ENCODE measurements at regions not wholly inside any gene's neighbourhood (a gene's known extent, or its start where the extent isn't known, plus 50 kb on each side); places are given as distances from the start of the nearest gene placed in this dataset.
A peak's percentile ranks its signal among the peaks of the same experiment; 100 is the strongest.

- Histone ChIP-seq H3K4me3 (no peak overlapping the region), H3K9me3 (no peaks in the 10 kb centered on the region), H3K27ac (peak overlapping the region; percentile 77), H3K4me1 (peaks cover 63% of the 10 kb centered on the region), H3K9ac (0 out of 2 replicates have a peak overlapping the region, but pooled peaks have one; percentile 56), H4K20me1 (no peaks in the 10 kb centered on the region), H3K27me3 (no peaks in the 10 kb centered on the region), H3K36me3 (no peaks in the 10 kb centered on the region), H3K4me2 (peak overlapping the region; percentile 79)
- TF ChIP-seq Cebpa-rat (IDR thresholded peaks at IDR 0.05): no peak
Observed at GRCh38 chr2:129907256-129907998, 72.0 kb upstream of the RAB6C start.

GRCh38 chr2:129908721-129909373, 70.6 kb upstream of the RAB6C start:
- no peaks in the 10 kb centered on the region for H3K36me3 ChIP-seq
- no peak for TF ChIP-seq Cebpa-rat (IDR thresholded peaks at IDR 0.05)
- no peaks in the 10 kb centered on the region for H3K9me3 ChIP-seq
- no peak overlapping the region for H3K4me2 ChIP-seq
- H3K4me1 ChIP-seq: peaks cover 49% of the 10 kb centered on the region
- no peak overlapping the region for H3K4me3 ChIP-seq
- peak overlapping the region; percentile 26; the same call in 1 of the 2 replicates for H3K27ac ChIP-seq
- no peak overlapping the region for H3K9ac ChIP-seq
- H4K20me1 ChIP-seq: no peaks in the 10 kb centered on the region
- H3K27me3 ChIP-seq: no peaks in the 10 kb centered on the region

GRCh38 chr2:129909651-129910418, 69.6 kb upstream of the RAB6C start:
- Histone ChIP-seq H3K36me3 (no peaks in the 10 kb centered on the region), H3K9me3 (no peaks in the 10 kb centered on the region), H3K9ac (no peak overlapping the region), H3K27ac (peak overlapping the region; percentile 11; the same call in 1 of the 2 replicates), H3K4me1 (peaks cover 39% of the 10 kb centered on the region), H3K4me3 (no peak overlapping the region), H4K20me1 (no peaks in the 10 kb centered on the region), H3K27me3 (no peaks in the 10 kb centered on the region), H3K4me2 (no peak overlapping the region)
- no peak for TF ChIP-seq Cebpa-rat (IDR thresholded peaks at IDR 0.05)

GRCh38 chr2:129910446-129911362, 68.8 kb upstream of the RAB6C start:
- H3K36me3 ChIP-seq: no peaks in the 10 kb centered on the region
- no peaks in the 10 kb centered on the region for H3K27me3 ChIP-seq
- no peaks in the 10 kb centered on the region for H3K9me3 ChIP-seq
- H3K4me2 ChIP-seq: no peak overlapping the region
- H3K9ac ChIP-seq: no peak overlapping the region
- no peaks in the 10 kb centered on the region for H4K20me1 ChIP-seq
- TF ChIP-seq Cebpa-rat (IDR thresholded peaks at IDR 0.05): no peak
- no peak overlapping the region for H3K4me3 ChIP-seq
- H3K27ac ChIP-seq: peak overlapping the region; percentile 11; the same call in 1 of the 2 replicates
- peaks cover 30% of the 10 kb centered on the region for H3K4me1 ChIP-seq

GRCh38 chr2:129911363-129912065, 68.0 kb upstream of the RAB6C start:
- no peaks in the 10 kb centered on the region for H3K36me3 ChIP-seq
- H3K9me3 ChIP-seq: no peaks in the 10 kb centered on the region
- no peaks in the 10 kb centered on the region for H4K20me1 ChIP-seq
- no peak overlapping the region for H3K4me2 ChIP-seq
- no peak overlapping the region for H3K4me3 ChIP-seq
- no peak for TF ChIP-seq Cebpa-rat (IDR thresholded peaks at IDR 0.05)
- H3K27me3 ChIP-seq: no peaks in the 10 kb centered on the region
- H3K27ac ChIP-seq: no peak overlapping the region
- peaks cover 22% of the 10 kb centered on the region for H3K4me1 ChIP-seq
- no peak overlapping the region for H3K9ac ChIP-seq

- Histone ChIP-seq H3K4me1 (peaks cover 15% of the 10 kb centered on the region), H4K20me1 (no peaks in the 10 kb centered on the region), H3K9ac (no peak overlapping the region), H3K27ac (no peak overlapping the region), H3K27me3 (no peaks in the 10 kb centered on the region), H3K36me3 (no peaks in the 10 kb centered on the region), H3K9me3 (no peaks in the 10 kb centered on the region), H3K4me2 (no peak overlapping the region), H3K4me3 (no peak overlapping the region)
- no peak for TF ChIP-seq Cebpa-rat (IDR thresholded peaks at IDR 0.05)
Observed at GRCh38 chr2:129912066-129912820, 67.2 kb upstream of the RAB6C start.

GRCh38 chr2:129912871-129913694, 66.4 kb upstream of the RAB6C start:
- Histone ChIP-seq H3K27ac (0 out of 2 replicates have a peak overlapping the region, but pooled peaks have one; percentile 4), H3K27me3 (no peaks in the 10 kb centered on the region), H3K36me3 (no peaks in the 10 kb centered on the region)

More at GRCh38 chr2:129912871-129913694, 66.4 kb upstream of the RAB6C start:
- TF ChIP-seq Cebpa-rat (IDR thresholded peaks at IDR 0.05): no peak
- Histone ChIP-seq H3K4me1 (0 out of 2 replicates have a peak, but pooled peaks cover 6% of the 10 kb centered on the region), H3K9me3 (peaks cover 6% of the 10 kb centered on the region), H4K20me1 (no peaks in the 10 kb centered on the region), H3K9ac (no peak overlapping the region), H3K4me2 (no peak overlapping the region), H3K4me3 (no peak overlapping the region)

Data from BLaER1 (cell line).